Esophagus muscularis mucosa (tissue), 4 donors: ENCODE measurements at regions not wholly inside any gene's neighbourhood (a gene's known extent, or its start where the extent isn't known, plus 50 kb on each side); places are given as distances from the start of the nearest gene placed in this dataset.

Experiments
- CTCF ChIP-seq, 3 experiments: fragments of 200-600 bp in 2 of 3; fragments of 450-650 bp in 1 of 3; sonication (generic) in 2 of 3; IDR thresholded peaks; one replicate each; pipeline ENCODE4 v1.5.1; 2017 to 2019; ENCODE audit warnings: antibody characterized with exemption in 3 of 3, mild to moderate bottlenecking in 2 of 3, moderate library complexity in 1 of 3
- EP300 ChIP-seq: sonication (generic); formaldehyde crosslinking; IDR thresholded peaks from one replicate; pipeline ENCODE4 v1.6.1; 2017; ENCODE audit warnings: antibody characterized with exemption
- POLR2A ChIP-seq: fragments of 450-650 bp; IDR thresholded peaks from one replicate; pipeline ENCODE4 v1.6.1; 2017; ENCODE audit warnings: antibody characterized with exemption, moderate library complexity, mild to moderate bottlenecking, low read depth
- POLR2AphosphoS5 ChIP-seq, 2 donors: sonication (generic); formaldehyde crosslinking; IDR thresholded peaks; one replicate each; pipeline ENCODE4 v1.6.1; 2017; ENCODE audit warnings: antibody characterized with exemption in 2 of 2

- no peak for TF ChIP-seq CTCF (IDR thresholded peaks at IDR 0.05)
- no peak for TF ChIP-seq POLR2A
- TF ChIP-seq EP300, result no peak
- no peak for TF ChIP-seq POLR2AphosphoS5 (IDR thresholded peaks at IDR 0.05)
Measured at GRCh38 chr7:156021471-156021870, 209.2 kb upstream of the SHH start.
